Gastrocnemius medialis (tissue), 4 donors: ENCODE measurements at regions not wholly inside any gene's neighbourhood (a gene's known extent, or its start where the extent isn't known, plus 50 kb on each side); places are given as distances from the start of the nearest gene placed in this dataset.

ENCODE experiments used
- CTCF ChIP-seq, 5 experiments: fragments of 450-650 bp in 3 of 5; fragments of 200-600 bp in 2 of 5; sonication (generic) in 2 of 5; IDR thresholded peaks in 4 of 5; conservative IDR thresholded peaks in 1 of 5; 1 replicate in 4 of 5; 2 replicates in 1 of 5; pipeline ENCODE4 v1.5.1; 2016 to 2019; ENCODE audit warnings: antibody characterized with exemption in 5 of 5, mild to moderate bottlenecking in 3 of 5, moderate library complexity in 3 of 5
- POLR2A ChIP-seq, 2 donors: fragments of 450-650 bp; IDR thresholded peaks; one replicate each; pipeline ENCODE4 v1.6.1; 2017; ENCODE audit warnings: antibody characterized with exemption in 2 of 2, mild to moderate bottlenecking in 2 of 2, moderate library complexity in 2 of 2

- TF ChIP-seq CTCF (IDR thresholded peaks at IDR 0.05 in 4 of 5, conservative IDR thresholded peaks at IDR 0.05 in 1 of 5) (no peak), POLR2A (IDR thresholded peaks at IDR 0.05) (no peak)
Observed at GRCh38 chr1:112797224-112797623, 82.1 kb upstream of the PPM1J start.
